GM21529 (cell line): ENCODE measurements at regions not wholly inside any gene's neighbourhood (a gene's known extent, or its start where the extent isn't known, plus 50 kb on each side); places are given as distances from the start of the nearest gene placed in this dataset.

Experiments
- ATAC-seq: cut with Tn5 transposase; IDR thresholded peaks from one replicate; pipeline ENCODE4 v1.9.1; 2021; ENCODE audit not compliant: unreplicated experiment

- ATAC-seq: no peak
These were observed 143.4 kb downstream of the ZIC5 start for GRCh38 chr13:99828123-99828522.

GRCh38 chr13:99827011-99827772 is 144.4 kb downstream of the ZIC5 start:
- no peak for ATAC-seq

GRCh38 chr13:99823961-99824360 is 147.6 kb downstream of the ZIC5 start:
- no peak for ATAC-seq

GRCh38 chr13:99822820-99823219 is 148.7 kb downstream of the ZIC5 start:
- ATAC-seq: no peak

GRCh38 chr13:99821741-99822140 is 149.8 kb downstream of the ZIC5 start:
- no peak for ATAC-seq

- no peak for ATAC-seq
These were observed 151.6 kb downstream of the ZIC5 start for GRCh38 chr13:99819967-99820366.

GRCh38 chr13:99816321-99816720 is 155.2 kb downstream of the ZIC5 start:
- no peak for ATAC-seq

- ATAC-seq: no peak
These were observed 158.1 kb downstream of the ZIC5 start for GRCh38 chr13:99813336-99814095.

GRCh38 chr13:99812625-99813024 is 158.9 kb downstream of the ZIC5 start:
- no peak for ATAC-seq

- no peak for ATAC-seq
These were observed 160.4 kb downstream of the ZIC5 start for GRCh38 chr13:99811067-99811700.

GRCh38 chr13:99809926-99810325 is 161.6 kb downstream of the ZIC5 start:
- no peak for ATAC-seq

- no peak for ATAC-seq
These were observed 162.1 kb downstream of the ZIC5 start for GRCh38 chr13:99809496-99809895.

- ATAC-seq: no peak
These were observed 162.8 kb downstream of the ZIC5 start for GRCh38 chr13:99808786-99809185.

GRCh38 chr13:99806671-99807070 is 164.9 kb downstream of the ZIC5 start:
- ATAC-seq: no peak

GRCh38 chr13:99805361-99805760 is 166.2 kb downstream of the ZIC5 start:
- ATAC-seq: no peak

GRCh38 chr13:99803141-99803540 is 168.4 kb downstream of the ZIC5 start:
- no peak for ATAC-seq

- no peak for ATAC-seq
These were observed 169.2 kb downstream of the ZIC5 start for GRCh38 chr13:99802416-99802815.

GRCh38 chr13:99800951-99801350 is 170.6 kb downstream of the ZIC5 start:
- no peak for ATAC-seq

GRCh38 chr13:99800011-99800410 is 171.6 kb downstream of the ZIC5 start:
- no peak for ATAC-seq

- ATAC-seq: no peak
These were observed 172.8 kb downstream of the ZIC5 start for GRCh38 chr13:99798756-99799155.

GRCh38 chr13:99797691-99798090 is 173.9 kb downstream of the ZIC5 start:
- ATAC-seq: no peak
